ENCODE measurements at regions not wholly inside any gene's neighbourhood (a gene's known extent, or its start where the extent isn't known, plus 50 kb on each side); places are given as distances from the start of the nearest gene placed in this dataset.

DNA sequence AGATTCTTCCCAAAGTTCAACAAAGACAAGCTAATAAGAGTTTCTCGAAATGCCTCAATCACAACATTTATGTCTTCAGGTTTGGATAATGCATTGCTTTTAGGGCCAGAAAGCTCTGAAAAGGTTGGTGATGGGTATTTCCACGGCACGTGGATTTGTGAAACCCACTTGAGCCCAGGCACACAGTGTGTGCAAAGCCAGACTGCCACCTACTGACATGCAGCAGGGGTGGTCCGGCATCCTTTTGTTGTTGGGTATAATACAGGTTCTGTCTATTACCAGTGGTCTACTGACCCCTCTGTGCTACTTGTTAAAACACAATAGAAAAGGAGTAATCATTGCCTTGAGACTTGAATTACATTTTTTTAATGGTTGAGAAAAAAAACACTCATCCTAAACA is 225.6 kb downstream of the RAP2A start:
- ATAC-seq (peak; percentile 75), FAIRE-seq (no peak), DNase-seq (ENCODE audit: low spot score) (peak; percentile 13)
- 9% methylated on average over 4 of the region's 4 CpGs for WGBS (ENCODE audit: low lambda C conversion rate)
- Histone ChIP-seq H3K4me1 (ENCODE audit: insufficient read depth, low read length) (no peaks in the 10 kb centered on the region), H3K27me3 (ENCODE audit: control insufficient read depth in 1 of 2, insufficient read depth in 2 of 2, low read length in 2 of 2) (0 out of 5 replicates have a peak, but pooled peaks cover 0 to 7% of the 10 kb centered on the region in 2 experiments), H3K9ac (ENCODE audit: insufficient read depth, low read depth, low read length) (no peak overlapping the region), H3K4me2 (ENCODE audit: low read depth, low read length) (no peak overlapping the region), H2AFZ (ENCODE audit: low read length) (no peak overlapping the region), H3K79me2 (ENCODE audit: insufficient read depth, low read length) (no peaks in the 10 kb centered on the region), H3K36me3 (replicated peaks in 1 of 2; ENCODE audit: control insufficient read depth in 1 of 2, insufficient read depth in 2 of 2, low read length in 2 of 2) (no peaks in the 10 kb centered on the region), H3K27ac (ENCODE audit: extremely low read length, insufficient read depth, low read length) (no peak overlapping the region), H3K9me3 (ENCODE audit: low read length) (no peaks in the 10 kb centered on the region), H3K4me3 (replicated peaks in 1 of 3; ENCODE audit: insufficient read depth in 1 of 3, low read depth in 2 of 3, low read length in 3 of 3) (no peak overlapping the region), H4K20me1 (ENCODE audit: insufficient read depth, low read length) (no peaks in the 10 kb centered on the region)
- TF ChIP-seq SMC3 (IDR thresholded peaks at IDR 0.05; ENCODE audit: low read length) (peak; percentile 28; the same call in 1 of the 2 replicates), MTA1 (CRISPR knock-in tag; IDR thresholded peaks at IDR 0.05; ENCODE audit: borderline replicate concordance) (no peak), ZNF496 (CRISPR knock-in tag; IDR thresholded peaks at IDR 0.05; ENCODE audit: insufficient replicate concordance) (no peak), RAD21 (CRISPR knock-in tag; IDR thresholded peaks at IDR 0.05) (peak; percentile 43; the same call in 1 of the 2 replicates), STAG1 (CRISPR knock-in tag; IDR thresholded peaks at IDR 0.05) (peak; percentile 78), MATR3 (CRISPR knock-in tag; IDR thresholded peaks at IDR 0.05) (no peak), REST (IDR thresholded peaks at IDR 0.05; ENCODE audit: borderline replicate concordance in 1 of 2, low read depth in 1 of 2, low read length in 2 of 2) (no peak), ZNF3 (CRISPR knock-in tag; IDR thresholded peaks at IDR 0.05) (no peak), ZNF337 (CRISPR knock-in tag; IDR thresholded peaks at IDR 0.05; ENCODE audit: borderline replicate concordance, low read depth) (no peak), CTCF (CRISPR knock-in tag; IDR thresholded peaks at IDR 0.05) (peak; percentile 77)
- TF ChIP-seq, protein P1, sequence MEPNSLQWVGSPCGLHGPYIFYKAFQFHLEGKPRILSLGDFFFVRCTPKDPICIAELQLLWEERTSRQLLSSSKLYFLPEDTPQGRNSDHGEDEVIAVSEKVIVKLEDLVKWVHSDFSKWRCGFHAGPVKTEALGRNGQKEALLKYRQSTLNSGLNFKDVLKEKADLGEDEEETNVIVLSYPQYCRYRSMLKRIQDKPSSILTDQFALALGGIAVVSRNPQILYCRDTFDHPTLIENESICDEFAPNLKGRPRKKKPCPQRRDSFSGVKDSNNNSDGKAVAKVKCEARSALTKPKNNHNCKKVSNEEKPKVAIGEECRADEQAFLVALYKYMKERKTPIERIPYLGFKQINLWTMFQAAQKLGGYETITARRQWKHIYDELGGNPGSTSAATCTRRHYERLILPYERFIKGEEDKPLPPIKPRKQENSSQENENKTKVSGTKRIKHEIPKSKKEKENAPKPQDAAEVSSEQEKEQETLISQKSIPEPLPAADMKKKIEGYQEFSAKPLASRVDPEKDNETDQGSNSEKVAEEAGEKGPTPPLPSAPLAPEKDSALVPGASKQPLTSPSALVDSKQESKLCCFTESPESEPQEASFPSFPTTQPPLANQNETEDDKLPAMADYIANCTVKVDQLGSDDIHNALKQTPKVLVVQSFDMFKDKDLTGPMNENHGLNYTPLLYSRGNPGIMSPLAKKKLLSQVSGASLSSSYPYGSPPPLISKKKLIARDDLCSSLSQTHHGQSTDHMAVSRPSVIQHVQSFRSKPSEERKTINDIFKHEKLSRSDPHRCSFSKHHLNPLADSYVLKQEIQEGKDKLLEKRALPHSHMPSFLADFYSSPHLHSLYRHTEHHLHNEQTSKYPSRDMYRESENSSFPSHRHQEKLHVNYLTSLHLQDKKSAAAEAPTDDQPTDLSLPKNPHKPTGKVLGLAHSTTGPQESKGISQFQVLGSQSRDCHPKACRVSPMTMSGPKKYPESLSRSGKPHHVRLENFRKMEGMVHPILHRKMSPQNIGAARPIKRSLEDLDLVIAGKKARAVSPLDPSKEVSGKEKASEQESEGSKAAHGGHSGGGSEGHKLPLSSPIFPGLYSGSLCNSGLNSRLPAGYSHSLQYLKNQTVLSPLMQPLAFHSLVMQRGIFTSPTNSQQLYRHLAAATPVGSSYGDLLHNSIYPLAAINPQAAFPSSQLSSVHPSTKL (CRISPR knock-in tag; IDR thresholded peaks at IDR 0.05) = no peak
- TF ChIP-seq, protein P2, sequence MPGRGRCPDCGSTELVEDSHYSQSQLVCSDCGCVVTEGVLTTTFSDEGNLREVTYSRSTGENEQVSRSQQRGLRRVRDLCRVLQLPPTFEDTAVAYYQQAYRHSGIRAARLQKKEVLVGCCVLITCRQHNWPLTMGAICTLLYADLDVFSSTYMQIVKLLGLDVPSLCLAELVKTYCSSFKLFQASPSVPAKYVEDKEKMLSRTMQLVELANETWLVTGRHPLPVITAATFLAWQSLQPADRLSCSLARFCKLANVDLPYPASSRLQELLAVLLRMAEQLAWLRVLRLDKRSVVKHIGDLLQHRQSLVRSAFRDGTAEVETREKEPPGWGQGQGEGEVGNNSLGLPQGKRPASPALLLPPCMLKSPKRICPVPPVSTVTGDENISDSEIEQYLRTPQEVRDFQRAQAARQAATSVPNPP (CRISPR knock-in tag; IDR thresholded peaks at IDR 0.05) = no peak
- CTCF ChIA-PET (ENCODE audit: low intra/inter-chr PET ratio, low total read pairs) = no interaction called here
- POLR2A ChIA-PET = no interaction called here
- intact Hi-C loops (cut with micrococcal nuclease; ENCODE audit: unreplicated experiment) (no loop called here), in situ Hi-C loops (cut with HindIII; ENCODE audit: extremely low pct_ligation_motif_present, low pct_unique_long_range_greater_than_20kb) (no loop called here)
- no TSS peak for BruUV-seq (replicated peaks)
